HEK293 (cell line): ENCODE measurements at regions not wholly inside any gene's neighbourhood (a gene's known extent, or its start where the extent isn't known, plus 50 kb on each side); places are given as distances from the start of the nearest gene placed in this dataset.

Source experiments
- CTCF ChIP-seq: fragments of 450-650 bp; formaldehyde crosslinking; IDR thresholded peaks from 2 replicates; pipeline ENCODE4 v1.5.1; 2016; ENCODE audit warnings: missing biosample characterization, missing genetic modification characterization
- PBX3 ChIP-seq: sonication (generic); formaldehyde crosslinking; IDR thresholded peaks from 2 replicates; pipeline ENCODE4 v1.8.1; 2022; ENCODE audit warnings: mild to moderate bottlenecking, moderate library complexity, missing genetic modification reagents
- SETDB1 ChIP-seq: IDR thresholded peaks from one replicate; pipeline ENCODE4 v1.6.1; 2017; ENCODE audit warnings: mild to moderate bottlenecking, low read length, moderate library complexity, mixed read lengths; ENCODE audit not compliant: insufficient read length
- ZBTB11 ChIP-seq: fragments of 450-650 bp; formaldehyde crosslinking; conservative IDR thresholded peaks from 2 replicates; pipeline ENCODE4 v1.5.1; 2016; ENCODE audit warnings: low read depth, missing biosample characterization, missing genetic modification characterization
- ZBTB7A ChIP-seq: fragments of 450-650 bp; formaldehyde crosslinking; IDR thresholded peaks from 2 replicates; pipeline ENCODE4 v1.5.1; 2016; ENCODE audit warnings: low read depth, missing biosample characterization, missing genetic modification characterization
- ZFP3 ChIP-seq: fragments of 450-650 bp; formaldehyde crosslinking; IDR thresholded peaks from 2 replicates; pipeline ENCODE4 v1.5.1; 2016; ENCODE audit warnings: low read depth, missing biosample characterization, missing genetic modification characterization
- ZNF121 ChIP-seq: fragments of 450-650 bp; formaldehyde crosslinking; IDR thresholded peaks from 2 replicates; pipeline ENCODE4 v1.5.1; 2016; ENCODE audit warnings: missing biosample characterization, missing genetic modification characterization
- ZNF138 ChIP-seq: fragments of 450-650 bp; formaldehyde crosslinking; IDR thresholded peaks from 2 replicates; pipeline ENCODE4 v1.5.1; 2016; ENCODE audit warnings: missing biosample characterization, missing genetic modification characterization, borderline replicate concordance
- ZNF416 ChIP-seq: fragments of 450-650 bp; formaldehyde crosslinking; IDR thresholded peaks from 2 replicates; pipeline ENCODE4 v1.5.1; 2016; ENCODE audit warnings: missing biosample characterization, missing genetic modification characterization
- ZNF521 ChIP-seq: fragments of 450-650 bp; formaldehyde crosslinking; IDR thresholded peaks from 2 replicates; pipeline ENCODE4 v1.5.1; 2017; ENCODE audit warnings: missing biosample characterization, mild to moderate bottlenecking, missing genetic modification characterization
- ZNF747 ChIP-seq: fragments of 450-650 bp; formaldehyde crosslinking; IDR thresholded peaks from 2 replicates; pipeline ENCODE4 v1.5.1; 2016; ENCODE audit warnings: missing biosample characterization, missing genetic modification characterization
- ZSCAN16 ChIP-seq: fragments of 450-650 bp; formaldehyde crosslinking; IDR thresholded peaks from 2 replicates; pipeline ENCODE4 v1.5.1; 2016; ENCODE audit warnings: missing biosample characterization, missing genetic modification characterization

GRCh38 chr10:76738991-76739390 lies 898.6 kb downstream of the KCNMA1 start:
- no peak for TF ChIP-seq ZBTB11 (tag by site-specific recombination)
- TF ChIP-seq PBX3 (CRISPR knock-in tag), result no peak
- no peak for TF ChIP-seq CTCF
- no peak for TF ChIP-seq ZBTB7A (tag by site-specific recombination)
- no peak for TF ChIP-seq ZFP3
- TF ChIP-seq ZNF121 (tag by site-specific recombination), result no peak
- no peak for TF ChIP-seq ZNF521 (tag by site-specific recombination)
- TF ChIP-seq ZNF416 (tag by site-specific recombination), result no peak
- no peak for TF ChIP-seq ZSCAN16 (tag by site-specific recombination)
- no peak for TF ChIP-seq SETDB1
- no peak for TF ChIP-seq ZNF138 (tag by site-specific recombination)
- no peak for TF ChIP-seq ZNF747
